Calu3 (cell line): ENCODE measurements at regions not wholly inside any gene's neighbourhood (a gene's known extent, or its start where the extent isn't known, plus 50 kb on each side); places are given as distances from the start of the nearest gene placed in this dataset.
A peak's percentile ranks its signal among the peaks of the same experiment; 100 is the strongest.

Experiments
- BruUV-seq: library from RNA; stranded (reverse); fragments of 400-500 nt; replicated peaks from 2 replicates; lab custom pipeline; 2021; lab: Mats Ljungman, UMichigan
- CTCF ChIA-PET: fragments of 300-600 bp; sonication (Branson Sonifier 250); formaldehyde crosslinking; loops from one replicate; lab custom pipeline; 2022; ENCODE audit warnings: antibody characterized with exemption; lab: Charles Lee
- DNase-seq: peaks from one replicate; pipeline ENCODE4 v3.0.0; 2022
- H3K27ac Mint-ChIP-seq: one replicate; pipeline ENCODE4 v1.8.0; 2022; ENCODE audit warnings: mixed read lengths; ENCODE audit not compliant: unreplicated experiment
- H3K27me3 Mint-ChIP-seq: one replicate; pipeline ENCODE4 v1.8.0; 2022; ENCODE audit warnings: mixed read lengths; ENCODE audit not compliant: unreplicated experiment
- H3K36me3 Mint-ChIP-seq: one replicate; pipeline ENCODE4 v1.8.0; 2022; ENCODE audit warnings: mild to moderate bottlenecking, moderate library complexity, mixed read lengths; ENCODE audit not compliant: insufficient read depth, unreplicated experiment
- H3K4me1 Mint-ChIP-seq: one replicate; pipeline ENCODE4 v1.8.0; 2022; ENCODE audit warnings: mild to moderate bottlenecking, low read depth, mixed read lengths; ENCODE audit not compliant: unreplicated experiment
- H3K4me3 Mint-ChIP-seq: one replicate; pipeline ENCODE4 v1.8.0; 2022; ENCODE audit warnings: mild to moderate bottlenecking, low read depth, moderate library complexity, mixed read lengths; ENCODE audit not compliant: unreplicated experiment
- H3K9me3 Mint-ChIP-seq: one replicate; pipeline ENCODE4 v1.8.0; 2022; ENCODE audit warnings: low read depth, mixed read lengths; ENCODE audit not compliant: unreplicated experiment
- intact Hi-C: fragments of 100-400 bp; cut with micrococcal nuclease; formaldehyde crosslinking; loops from one replicate; pipeline ENCODE4 v1.10.0; 2022; ENCODE audit not compliant: unreplicated experiment
- TF ChIP-seq, protein P1 (sequence below): fragments of 200-600 bp; IDR thresholded peaks from one replicate; pipeline ENCODE4 v1.8.0; 2022; ENCODE audit warnings: antibody characterized with exemption; ENCODE audit not compliant: unreplicated experiment

DNA sequence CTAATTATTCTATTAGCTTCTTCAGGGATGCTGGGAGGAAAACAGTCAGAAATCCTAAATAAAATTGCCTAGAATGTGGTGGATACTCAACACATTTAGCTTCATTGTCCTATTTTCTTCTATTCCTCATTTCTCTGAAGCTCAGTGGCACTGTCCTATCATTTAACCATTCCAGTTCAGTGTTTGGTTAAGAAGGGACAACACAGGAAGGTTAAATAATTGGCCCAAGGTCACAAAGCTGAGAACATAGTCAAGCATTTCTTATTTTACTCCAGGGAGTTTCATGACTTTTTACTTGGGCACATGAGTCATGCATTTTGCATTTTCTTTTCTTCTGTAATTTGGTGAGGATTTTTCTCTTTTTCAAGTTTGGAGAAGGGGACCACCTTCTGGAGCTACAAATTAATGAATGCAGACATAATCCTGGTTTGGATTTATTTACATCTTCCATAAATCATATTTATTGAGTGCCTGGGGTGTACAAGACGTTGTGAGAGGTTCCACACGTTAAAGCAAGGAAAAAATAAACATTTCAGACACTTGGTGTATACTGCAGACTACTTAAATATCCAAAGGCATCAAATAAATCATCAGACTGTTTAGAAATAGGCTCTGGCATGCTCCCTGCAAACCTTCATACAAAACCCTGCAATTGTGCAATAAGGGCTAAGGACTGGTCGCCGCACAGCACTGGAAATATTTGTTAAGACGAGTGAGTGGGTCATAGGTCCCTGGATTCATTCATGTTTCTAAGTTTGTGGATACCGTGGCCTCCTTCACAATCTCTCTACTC, 263.9 kb downstream of the MAF start:
- H3K27ac Mint-ChIP-seq: no peak overlapping the region
- H3K27me3 Mint-ChIP-seq: peaks cover 12% of the 10 kb centered on the region
- intact Hi-C loops: no loop called here
- DNase-seq: no peak
- no TSS peak for BruUV-seq
- no peak overlapping the region for H3K4me3 Mint-ChIP-seq
- CTCF ChIA-PET: no interaction called here
- H3K36me3 Mint-ChIP-seq: no peaks in the 10 kb centered on the region
- H3K4me1 Mint-ChIP-seq: no peaks in the 10 kb centered on the region
- peaks cover 3% of the 10 kb centered on the region for H3K9me3 Mint-ChIP-seq
- TF ChIP-seq, protein P1, sequence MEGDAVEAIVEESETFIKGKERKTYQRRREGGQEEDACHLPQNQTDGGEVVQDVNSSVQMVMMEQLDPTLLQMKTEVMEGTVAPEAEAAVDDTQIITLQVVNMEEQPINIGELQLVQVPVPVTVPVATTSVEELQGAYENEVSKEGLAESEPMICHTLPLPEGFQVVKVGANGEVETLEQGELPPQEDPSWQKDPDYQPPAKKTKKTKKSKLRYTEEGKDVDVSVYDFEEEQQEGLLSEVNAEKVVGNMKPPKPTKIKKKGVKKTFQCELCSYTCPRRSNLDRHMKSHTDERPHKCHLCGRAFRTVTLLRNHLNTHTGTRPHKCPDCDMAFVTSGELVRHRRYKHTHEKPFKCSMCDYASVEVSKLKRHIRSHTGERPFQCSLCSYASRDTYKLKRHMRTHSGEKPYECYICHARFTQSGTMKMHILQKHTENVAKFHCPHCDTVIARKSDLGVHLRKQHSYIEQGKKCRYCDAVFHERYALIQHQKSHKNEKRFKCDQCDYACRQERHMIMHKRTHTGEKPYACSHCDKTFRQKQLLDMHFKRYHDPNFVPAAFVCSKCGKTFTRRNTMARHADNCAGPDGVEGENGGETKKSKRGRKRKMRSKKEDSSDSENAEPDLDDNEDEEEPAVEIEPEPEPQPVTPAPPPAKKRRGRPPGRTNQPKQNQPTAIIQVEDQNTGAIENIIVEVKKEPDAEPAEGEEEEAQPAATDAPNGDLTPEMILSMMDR: no peak

DNA sequence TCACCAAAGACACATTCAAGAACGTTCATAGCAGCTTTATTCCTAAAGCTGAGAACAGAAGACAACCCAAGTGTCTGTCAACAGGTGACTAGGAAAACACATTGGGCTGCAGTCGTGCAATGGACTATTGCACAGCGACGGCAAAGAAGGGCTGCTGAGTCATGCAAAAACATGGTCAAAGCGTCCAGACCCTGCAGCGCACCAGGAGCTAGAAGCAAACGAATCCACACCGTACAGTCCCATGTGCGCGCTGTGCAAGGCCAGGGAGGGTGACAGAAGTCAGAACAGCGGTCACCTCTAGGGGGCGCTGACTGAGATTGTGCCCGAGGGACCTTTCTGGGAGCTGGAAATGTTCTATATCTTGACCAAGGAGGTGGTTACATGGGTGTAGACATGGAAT, 266.4 kb downstream of the MAF start:
- no TSS peak for BruUV-seq
- H3K4me1 Mint-ChIP-seq: no peaks in the 10 kb centered on the region
- intact Hi-C loops: no loop called here
- no peak overlapping the region for H3K4me3 Mint-ChIP-seq
- H3K27me3 Mint-ChIP-seq: peaks cover 18% of the 10 kb centered on the region
- TF ChIP-seq, protein P1: no peak
- no peaks in the 10 kb centered on the region for H3K36me3 Mint-ChIP-seq
- no peak overlapping the region for H3K27ac Mint-ChIP-seq
- CTCF ChIA-PET: no interaction called here
- peak; percentile 20 for DNase-seq
- H3K9me3 Mint-ChIP-seq: peaks cover 3% of the 10 kb centered on the region

DNA sequence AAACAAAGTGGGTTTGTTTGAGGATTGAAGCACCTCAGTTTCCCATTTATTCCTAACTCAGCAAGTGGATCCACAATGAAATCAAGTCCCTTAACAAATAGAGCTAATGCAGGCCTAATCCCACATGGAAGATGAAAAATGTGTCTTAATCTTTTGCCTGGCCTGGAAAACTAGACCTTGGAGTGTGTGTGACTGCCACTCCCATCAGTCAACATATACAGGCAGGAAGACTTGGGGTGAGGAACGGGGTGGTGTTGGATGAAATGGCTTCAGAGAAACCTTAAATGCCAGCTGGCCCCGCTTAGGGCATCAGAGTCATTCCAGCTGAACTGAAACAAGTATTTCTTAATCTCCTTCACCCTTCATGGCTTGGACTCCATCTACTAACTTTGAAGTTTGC, 269.5 kb downstream of the MAF start:
- Mint-ChIP-seq H3K27ac (no peak overlapping the region), H3K9me3 (no peaks in the 10 kb centered on the region), H3K27me3 (peaks cover 24% of the 10 kb centered on the region), H3K36me3 (no peaks in the 10 kb centered on the region), H3K4me3 (no peak overlapping the region), H3K4me1 (no peaks in the 10 kb centered on the region)
- no peak for DNase-seq
- no TSS peak for BruUV-seq
- TF ChIP-seq, protein P1: no peak
- intact Hi-C loops: no loop called here
- CTCF ChIA-PET: no interaction called here

DNA sequence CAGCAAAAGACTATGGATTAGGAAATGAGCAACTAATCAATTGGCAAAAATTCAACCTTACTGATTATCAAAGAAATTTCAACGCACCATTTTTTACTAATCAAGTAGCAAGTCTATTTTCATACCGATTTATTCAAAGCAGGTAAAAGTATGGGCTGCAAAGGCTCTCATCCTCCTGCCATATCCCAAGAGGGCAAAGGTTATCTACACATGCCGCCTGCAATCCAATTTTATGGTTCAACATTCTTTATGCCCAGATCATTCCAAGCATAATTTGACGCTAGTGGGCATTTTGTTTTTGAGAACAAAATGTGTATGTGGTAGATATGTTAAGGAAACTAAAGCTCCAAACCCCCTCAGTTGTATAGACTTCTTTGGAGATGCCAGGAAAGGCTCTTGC, 270.6 kb downstream of the MAF start:
- Mint-ChIP-seq H3K4me1 (no peaks in the 10 kb centered on the region), H3K4me3 (no peak overlapping the region), H3K9me3 (no peaks in the 10 kb centered on the region), H3K36me3 (no peaks in the 10 kb centered on the region), H3K27ac (no peak overlapping the region), H3K27me3 (peaks cover 35% of the 10 kb centered on the region)
- intact Hi-C loops: no loop called here
- CTCF ChIA-PET: interaction anchor here (0.7 kb wide), 1 partner anchor 697 kb away, joined by 3 read pairs; no protein-coding TSS in a partner anchor
- TF ChIP-seq, protein P1: no peak
- DNase-seq: no peak
- no TSS peak for BruUV-seq
